H1 (cell line): ENCODE measurements at regions not wholly inside any gene's neighbourhood (a gene's known extent, or its start where the extent isn't known, plus 50 kb on each side); places are given as distances from the start of the nearest gene placed in this dataset.

Experiments
- CTCF ChIA-PET: fragments of 300-600 bp; sonication (Branson Sonifier 250); formaldehyde crosslinking; loops from one replicate; lab custom pipeline; 2021; ENCODE audit not compliant: partially characterized antibody; lab: Charles Lee
- POLR2A ChIA-PET: fragments of 300-600 bp; sonication (Branson Sonifier 250); formaldehyde crosslinking; loops from one replicate; lab custom pipeline; 2021; ENCODE audit warnings: inconsistent platforms; ENCODE audit not compliant: partially characterized antibody; lab: Charles Lee
- DNase-seq, 2 experiments: peaks; one replicate each; pipeline versions ENCODE4 v3.0.0 to v3.0.0-alpha.2; 2010 to 2022; ENCODE audit warnings: low spot score in 2 of 2, low read depth in 1 of 2, mixed read lengths in 1 of 2
- FAIRE-seq: peaks from 2 replicates; lab custom pipeline; 2011; peaks lifted over from hg19 to GRCh38; lab: Jason Lieb, UNC
- H2AFZ ChIP-seq: 2 replicates; pipeline ENCODE4 v1.8.1; 2012; ENCODE audit warnings: low read length, inconsistent platforms
- H2AK5ac ChIP-seq: 2 replicates; pipeline ENCODE4 v1.6.1; 2013; ENCODE audit warnings: low read depth, low read length
- H2BK120ac ChIP-seq: replicated peaks from 2 replicates; pipeline ENCODE3; 2013; ENCODE audit warnings: low read depth, low read length, inconsistent platforms
- H2BK12ac ChIP-seq: 2 replicates; pipeline ENCODE4 v1.6.1; 2013; ENCODE audit warnings: low read depth, low read length
- H2BK15ac ChIP-seq: 2 replicates; pipeline ENCODE4 v1.6.1; 2013; ENCODE audit warnings: low read length
- H2BK20ac ChIP-seq: 2 replicates; pipeline ENCODE4 v1.6.1; 2013; ENCODE audit warnings: low read length
- H2BK5ac ChIP-seq: 2 replicates; pipeline ENCODE4 v1.6.1; 2013; ENCODE audit warnings: low read depth, low read length
- H3K14ac ChIP-seq: 2 replicates; pipeline ENCODE4 v1.6.1; 2013; ENCODE audit warnings: inconsistent platforms; ENCODE audit not compliant: insufficient read length
- H3K18ac ChIP-seq: 2 replicates; pipeline ENCODE4 v1.6.1; 2013; ENCODE audit warnings: low read length; ENCODE audit errors: extremely low read depth
- H3K23ac ChIP-seq: 2 replicates; pipeline ENCODE4 v1.6.1; 2013; ENCODE audit warnings: inconsistent platforms; ENCODE audit not compliant: insufficient read length
- H3K23me2 ChIP-seq: 2 replicates; pipeline ENCODE4 v1.6.1; 2013; ENCODE audit warnings: low read depth, low read length
- H3K27ac ChIP-seq: 2 replicates; pipeline ENCODE4 v1.6.1; 2011; ENCODE audit warnings: low read depth, low read length, inconsistent platforms
- H3K27me3 ChIP-seq, 4 experiments: replicated peaks in 1 of 4; 1 replicate in 1 of 4; 2 replicates in 3 of 4; pipeline versions ENCODE4 v1.6.1 to v1.8.1; 2011 to 2013; ENCODE audit warnings: low read length in 3 of 4, mild to moderate bottlenecking in 3 of 4, inconsistent platforms in 2 of 4, mixed read lengths in 2 of 4, moderate library complexity in 1 of 4; ENCODE audit not compliant: control insufficient read depth in 3 of 4, insufficient read depth in 3 of 4; ENCODE audit errors: extremely low read depth in 1 of 4
- H3K36me3 ChIP-seq, 4 experiments: 2 replicates each; pipeline versions ENCODE4 v1.6.1 to v1.8.1; 2011 to 2013; ENCODE audit warnings: mild to moderate bottlenecking in 4 of 4, low read length in 3 of 4, moderate library complexity in 2 of 4, control low read depth in 1 of 4, inconsistent platforms in 1 of 4; ENCODE audit not compliant: insufficient read depth in 4 of 4, control insufficient read depth in 2 of 4
- H3K4ac ChIP-seq: replicated peaks from 2 replicates; pipeline ENCODE3; 2013; ENCODE audit warnings: low read length, low read depth, mixed read lengths, inconsistent platforms; ENCODE audit not compliant: insufficient read length
- H3K4me1 ChIP-seq, 4 experiments: replicated peaks in 1 of 4; 1 replicate in 1 of 4; 2 replicates in 3 of 4; pipeline versions ENCODE4 v1.6.1 to v1.8.1; 2011 to 2013; ENCODE audit warnings: low read length in 3 of 4, inconsistent platforms in 2 of 4, mixed read lengths in 1 of 4; ENCODE audit not compliant: insufficient read depth in 4 of 4, control insufficient read depth in 3 of 4
- H3K4me2 ChIP-seq, 2 experiments: 2 replicates each; pipeline versions ENCODE4 v1.6.1 to v1.8.1; 2011 to 2013; ENCODE audit warnings: low read depth in 2 of 2, low read length in 2 of 2, control low read depth in 1 of 2, inconsistent platforms in 1 of 2, mild to moderate bottlenecking in 1 of 2; ENCODE audit not compliant: insufficient read depth in 1 of 2
- H3K4me3 ChIP-seq, 4 experiments: fragments of 200-600, 300-600 bp in 1 of 4; sonication (generic), shearing (Covaris generic), sonication (Bioruptor Twin) in 1 of 4; 2 replicates each; pipeline versions ENCODE4 v1.5.1 to v1.8.1; 2011 to 2016; ENCODE audit warnings: low read length in 4 of 4, low read depth in 3 of 4, control low read depth in 2 of 4, inconsistent platforms in 2 of 4, mild to moderate bottlenecking in 2 of 4, mixed read lengths in 1 of 4, moderate library complexity in 1 of 4; ENCODE audit not compliant: insufficient read depth in 2 of 4; ENCODE audit errors: extremely low read depth in 1 of 4
- H3K56ac ChIP-seq: replicated peaks from 2 replicates; pipeline ENCODE3; 2013; ENCODE audit warnings: low read depth, mild to moderate bottlenecking, mixed read lengths, low read length, inconsistent platforms; ENCODE audit not compliant: insufficient read length
- H3K79me1 ChIP-seq: 2 replicates; pipeline ENCODE4 v1.6.1; 2013; ENCODE audit warnings: low read depth, low read length, control low read depth
- H3K79me2 ChIP-seq, 2 experiments: 2 replicates each; pipeline versions ENCODE4 v1.6.1 to v1.8.1; 2012 to 2013; ENCODE audit warnings: low read length in 2 of 2, mild to moderate bottlenecking in 2 of 2, inconsistent platforms in 1 of 2; ENCODE audit not compliant: insufficient read depth in 2 of 2, control insufficient read depth in 1 of 2
- H3K9ac ChIP-seq, 4 experiments: replicated peaks in 1 of 4; 1 replicate in 1 of 4; 2 replicates in 3 of 4; pipeline versions ENCODE4 v1.6.1 to v1.8.1; 2011 to 2013; ENCODE audit warnings: low read depth in 3 of 4, low read length in 3 of 4, control low read depth in 2 of 4, mild to moderate bottlenecking in 2 of 4, moderate library complexity in 2 of 4, inconsistent platforms in 1 of 4; ENCODE audit errors: extremely low read depth in 1 of 4
- H3K9me3 ChIP-seq, 2 experiments: 2 replicates each; pipeline versions ENCODE4 v1.6.1 to v1.8.1; 2012 to 2013; ENCODE audit warnings: mild to moderate bottlenecking in 2 of 2, moderate library complexity in 2 of 2, control low read depth in 1 of 2, inconsistent platforms in 1 of 2, low read depth in 1 of 2, low read length in 1 of 2, mixed read lengths in 1 of 2; ENCODE audit not compliant: insufficient read depth in 2 of 2
- H4K20me1 ChIP-seq, 2 experiments: replicated peaks in 1 of 2; 2 replicates each; pipeline versions ENCODE3 to v1.8.1; 2011 to 2013; ENCODE audit warnings: inconsistent platforms in 2 of 2, low read length in 2 of 2, mild to moderate bottlenecking in 1 of 2; ENCODE audit not compliant: insufficient read depth in 2 of 2, control insufficient read depth in 1 of 2
- H4K5ac ChIP-seq: 2 replicates; pipeline ENCODE4 v1.6.1; 2013; ENCODE audit warnings: low read length, low read depth, mixed read lengths, inconsistent platforms; ENCODE audit not compliant: insufficient read length
- H4K8ac ChIP-seq: 2 replicates; pipeline ENCODE4 v1.8.0; 2013; ENCODE audit warnings: mild to moderate bottlenecking, moderate library complexity, low read length, inconsistent platforms; ENCODE audit not compliant: insufficient read depth; ENCODE audit errors: extremely low read depth
- H4K91ac ChIP-seq: replicated peaks from 2 replicates; pipeline ENCODE3; 2013; ENCODE audit warnings: low read length, mixed read lengths, inconsistent platforms; ENCODE audit not compliant: insufficient read length
- RFX5 ChIP-seq: IDR thresholded peaks from 2 replicates; pipeline ENCODE4 v1.6.1; 2011; ENCODE audit warnings: low read depth, low read length, improper control_type of control experiment, borderline replicate concordance
- WGBS, 2 experiments: shearing (Covaris generic) in 1 of 2; methylation state at CpG; one replicate each; pipeline versions ENCODE4 v1.1.6 to v1.1.7; 2013 to 2015; ENCODE audit warnings: low lambda C conversion rate in 2 of 2, mixed read lengths in 2 of 2, inconsistent platforms in 1 of 2, low coverage in 1 of 2, missing lambda C conversion rate in 1 of 2; ENCODE audit not compliant: insufficient replicate concordance in 2 of 2, insufficient coverage in 1 of 2, insufficient read length in 1 of 2; ENCODE audit errors: extremely low coverage in 1 of 2, missing lambda C conversion rate in 1 of 2; 5-methylcytosine and 5-hydroxymethylcytosine counted together
- TF ChIP-seq, protein P1 (sequence below): IDR thresholded peaks from 2 replicates; pipeline ENCODE4 v1.6.1; 2011; ENCODE audit warnings: low read length, improper control_type of control experiment
- TF ChIP-seq, protein P2 (sequence below): IDR thresholded peaks from 2 replicates; pipeline ENCODE4 v1.6.1; 2011; ENCODE audit warnings: low read depth, mild to moderate bottlenecking, low read length; ENCODE audit not compliant: insufficient read depth

DNA sequence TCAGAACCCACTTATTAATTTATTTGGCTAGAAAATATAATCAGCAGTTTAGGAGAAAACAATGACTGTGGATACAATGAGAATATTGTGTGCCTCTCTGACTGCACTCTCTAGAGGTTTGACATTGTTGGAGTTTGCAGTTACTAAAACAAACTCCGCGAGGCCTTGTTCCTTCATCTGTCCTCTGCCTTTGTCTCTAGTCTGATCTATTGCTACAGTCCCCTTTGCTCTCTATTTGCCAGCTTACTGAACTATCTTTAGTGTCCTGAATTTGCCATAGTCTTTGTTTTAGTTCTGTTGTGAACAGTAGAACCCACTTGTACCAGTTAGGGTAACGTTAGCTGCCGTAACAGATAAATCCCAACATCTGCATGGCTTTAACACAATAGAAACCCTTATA lies 81.4 kb upstream of the RPS6KA3 start:
- Histone ChIP-seq H3K4me2 (no peak overlapping the region), H3K27me3 (no peaks in the 10 kb centered on the region), H3K23me2 (no peaks in the 10 kb centered on the region), H4K91ac (no peak overlapping the region), H3K36me3 (no peaks in the 10 kb centered on the region), H2AFZ (no peak overlapping the region), H3K4me1 (no peaks in the 10 kb centered on the region), H3K79me1 (no peaks in the 10 kb centered on the region), H3K14ac (no peak overlapping the region), H2BK12ac (no peak overlapping the region), H3K56ac (no peak overlapping the region), H2BK15ac (no peak overlapping the region), H3K4ac (no peak overlapping the region), H3K23ac (no peak overlapping the region), H4K20me1 (no peaks in the 10 kb centered on the region), H3K79me2 (no peaks in the 10 kb centered on the region), H2BK20ac (no peak overlapping the region), H2AK5ac (no peak overlapping the region), H4K8ac (no peak overlapping the region), H4K5ac (no peak overlapping the region), H3K4me3 (no peak overlapping the region), H3K9me3 (no peaks in the 10 kb centered on the region), H3K27ac (no peak overlapping the region), H2BK120ac (no peak overlapping the region), H2BK5ac (no peak overlapping the region), H3K9ac (no peak overlapping the region), H3K18ac (no peak overlapping the region)
- no peak for DNase-seq
- POLR2A ChIA-PET: no interaction called here
- WGBS, 2 experiments: 91% methylated on average over 4 of the region's 4 CpGs; no CpG with 5 or more reads in 1 of the 2 experiments
- CTCF ChIA-PET: no interaction called here
- TF ChIP-seq, protein P1, sequence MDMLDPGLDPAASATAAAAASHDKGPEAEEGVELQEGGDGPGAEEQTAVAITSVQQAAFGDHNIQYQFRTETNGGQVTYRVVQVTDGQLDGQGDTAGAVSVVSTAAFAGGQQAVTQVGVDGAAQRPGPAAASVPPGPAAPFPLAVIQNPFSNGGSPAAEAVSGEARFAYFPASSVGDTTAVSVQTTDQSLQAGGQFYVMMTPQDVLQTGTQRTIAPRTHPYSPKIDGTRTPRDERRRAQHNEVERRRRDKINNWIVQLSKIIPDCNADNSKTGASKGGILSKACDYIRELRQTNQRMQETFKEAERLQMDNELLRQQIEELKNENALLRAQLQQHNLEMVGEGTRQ: no peak
- TF ChIP-seq, protein P2, sequence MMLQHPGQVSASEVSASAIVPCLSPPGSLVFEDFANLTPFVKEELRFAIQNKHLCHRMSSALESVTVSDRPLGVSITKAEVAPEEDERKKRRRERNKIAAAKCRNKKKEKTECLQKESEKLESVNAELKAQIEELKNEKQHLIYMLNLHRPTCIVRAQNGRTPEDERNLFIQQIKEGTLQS: no peak
- no peak for TF ChIP-seq RFX5
- FAIRE-seq: no peak
